22Rv1 (cell line): ENCODE measurements at regions not wholly inside any gene's neighbourhood (a gene's known extent, or its start where the extent isn't known, plus 50 kb on each side); places are given as distances from the start of the nearest gene placed in this dataset.

ENCODE experiments used
- H3K27ac ChIP-seq: fragments of 450-650 bp; 2 replicates; pipeline ENCODE4 v1.5.1; 2017
- ZFX ChIP-seq: fragments of 450-650 bp; IDR thresholded peaks from 2 replicates; pipeline ENCODE4 v1.6.1; 2017; ENCODE audit warnings: antibody characterized with exemption, borderline replicate concordance
- TF ChIP-seq, protein P1 (sequence below): fragments of 450-650 bp; IDR thresholded peaks from 2 replicates; pipeline ENCODE4 v1.5.1; 2017; ENCODE audit warnings: mild to moderate bottlenecking

DNA sequence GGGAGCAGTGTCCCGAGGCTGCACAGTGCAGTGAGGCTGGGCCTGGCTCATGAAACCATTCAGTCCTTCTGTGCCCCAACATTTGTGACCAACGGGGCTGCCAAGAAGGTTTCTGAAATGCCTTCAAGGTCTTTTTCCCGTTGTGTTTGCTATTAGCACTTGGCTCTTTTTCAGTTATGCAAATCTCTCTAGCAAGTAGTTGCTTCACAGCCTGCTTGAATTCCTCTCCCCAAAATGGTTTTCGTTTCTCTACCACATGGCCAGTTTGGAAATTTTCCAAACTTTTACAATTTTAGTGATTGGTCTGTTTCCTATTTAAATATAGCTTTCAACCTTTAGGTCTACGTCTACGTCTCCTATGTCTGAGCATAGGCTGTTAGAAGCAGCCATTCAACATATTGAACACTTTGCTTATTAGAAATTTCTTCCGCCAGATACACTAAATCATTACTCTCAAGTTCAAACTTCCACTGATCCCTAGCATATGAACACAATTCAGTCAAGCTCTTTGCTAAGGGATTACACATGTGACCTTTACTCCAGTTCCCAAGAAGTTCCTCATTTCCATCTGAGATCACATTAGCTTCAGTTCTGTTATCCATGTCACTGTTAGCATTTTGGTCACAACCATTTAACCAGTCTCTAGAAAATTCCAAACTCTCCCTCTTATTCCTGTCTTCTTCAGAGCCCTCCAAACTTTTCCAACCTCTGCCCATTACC is 901.8 kb downstream of the GLUD2 start:
- H3K27ac ChIP-seq = no peak overlapping the region
- TF ChIP-seq ZFX = no peak
- TF ChIP-seq, protein P1, sequence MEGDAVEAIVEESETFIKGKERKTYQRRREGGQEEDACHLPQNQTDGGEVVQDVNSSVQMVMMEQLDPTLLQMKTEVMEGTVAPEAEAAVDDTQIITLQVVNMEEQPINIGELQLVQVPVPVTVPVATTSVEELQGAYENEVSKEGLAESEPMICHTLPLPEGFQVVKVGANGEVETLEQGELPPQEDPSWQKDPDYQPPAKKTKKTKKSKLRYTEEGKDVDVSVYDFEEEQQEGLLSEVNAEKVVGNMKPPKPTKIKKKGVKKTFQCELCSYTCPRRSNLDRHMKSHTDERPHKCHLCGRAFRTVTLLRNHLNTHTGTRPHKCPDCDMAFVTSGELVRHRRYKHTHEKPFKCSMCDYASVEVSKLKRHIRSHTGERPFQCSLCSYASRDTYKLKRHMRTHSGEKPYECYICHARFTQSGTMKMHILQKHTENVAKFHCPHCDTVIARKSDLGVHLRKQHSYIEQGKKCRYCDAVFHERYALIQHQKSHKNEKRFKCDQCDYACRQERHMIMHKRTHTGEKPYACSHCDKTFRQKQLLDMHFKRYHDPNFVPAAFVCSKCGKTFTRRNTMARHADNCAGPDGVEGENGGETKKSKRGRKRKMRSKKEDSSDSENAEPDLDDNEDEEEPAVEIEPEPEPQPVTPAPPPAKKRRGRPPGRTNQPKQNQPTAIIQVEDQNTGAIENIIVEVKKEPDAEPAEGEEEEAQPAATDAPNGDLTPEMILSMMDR = no peak

DNA sequence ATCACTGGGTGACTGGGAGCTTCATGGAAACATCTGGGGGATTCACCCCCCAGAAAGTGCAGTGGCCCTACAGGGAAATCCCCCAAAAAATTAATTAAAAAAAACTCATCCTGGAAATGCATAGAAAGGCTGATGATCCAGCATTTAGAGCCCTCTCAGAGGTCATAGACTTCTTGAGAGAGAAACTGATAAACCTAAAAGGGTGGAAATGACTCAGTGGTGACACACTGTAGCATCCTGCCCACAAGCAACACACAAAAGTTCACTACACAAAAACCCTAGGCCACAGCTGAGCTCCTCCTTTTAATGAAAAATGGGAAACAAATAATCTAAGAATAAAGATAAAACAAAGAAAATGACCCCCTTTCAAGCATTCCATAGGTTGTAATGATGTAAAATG is 911.5 kb downstream of the GLUD2 start:
- TF ChIP-seq, protein P1 = no peak
- TF ChIP-seq ZFX = no peak
- H3K27ac ChIP-seq = no peak overlapping the region

DNA sequence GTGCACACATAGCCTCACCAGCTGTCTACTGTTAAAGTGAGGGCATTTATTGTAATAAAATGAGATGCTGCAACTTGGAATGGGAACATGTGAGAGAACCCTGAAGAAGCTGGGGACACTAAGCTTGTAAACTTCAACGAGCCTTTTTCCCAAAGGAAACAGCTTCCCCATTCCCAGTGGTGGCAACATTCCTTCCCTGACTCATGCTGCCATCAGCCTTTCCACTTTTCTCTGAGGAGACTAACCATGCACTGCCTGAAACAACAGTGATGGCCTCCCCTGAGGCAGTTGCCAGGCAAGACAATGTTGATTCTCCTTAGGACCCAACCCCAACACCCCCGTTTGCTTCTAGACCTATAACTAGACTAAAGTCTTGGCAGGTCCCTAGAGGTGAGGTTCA is 928.3 kb downstream of the GLUD2 start:
- TF ChIP-seq, protein P1 = no peak
- TF ChIP-seq ZFX = no peak
- H3K27ac ChIP-seq = no peak overlapping the region

DNA sequence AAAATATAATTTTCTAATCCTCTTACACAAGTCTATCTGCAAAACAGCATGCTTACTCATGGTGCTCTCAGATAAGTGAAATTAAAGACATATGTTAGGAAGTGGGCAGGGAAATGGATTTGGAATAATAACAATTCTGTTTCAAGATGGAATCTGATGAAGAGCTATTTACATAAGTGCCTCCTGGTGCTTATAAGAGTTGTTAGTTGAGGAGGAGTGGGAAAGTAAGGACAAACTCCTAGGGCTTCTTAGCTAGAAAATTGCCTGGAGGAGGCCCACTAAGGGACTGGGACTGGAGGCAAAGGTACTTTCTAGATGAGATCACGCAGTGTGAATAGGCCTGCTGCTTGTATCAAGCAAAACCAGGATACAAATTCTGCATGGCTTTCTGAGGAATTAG is 939.8 kb downstream of the GLUD2 start:
- TF ChIP-seq ZFX = no peak
- TF ChIP-seq, protein P1 = no peak

DNA sequence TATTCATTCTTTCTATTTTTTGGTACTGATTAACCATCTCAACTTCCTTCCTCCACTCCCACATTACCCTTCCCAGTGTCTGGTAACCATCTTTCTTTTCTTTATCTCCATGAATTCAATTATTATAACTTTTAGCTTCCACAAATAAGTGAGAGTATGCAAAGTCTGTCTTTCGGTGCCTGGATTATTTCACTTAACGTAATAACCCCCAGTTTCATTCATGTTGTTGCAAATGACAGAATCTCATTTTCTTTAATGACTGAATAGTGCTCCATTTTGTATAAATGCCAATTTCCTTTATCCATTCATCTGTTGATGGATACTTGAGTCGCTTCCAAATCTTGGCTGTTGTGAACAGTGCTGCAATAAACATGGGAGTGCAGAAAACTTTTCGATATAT is 940.4 kb downstream of the GLUD2 start:
- H3K27ac ChIP-seq = no peak overlapping the region
- TF ChIP-seq, protein P1 = no peak
- TF ChIP-seq ZFX = no peak

More for the DNA sequence above, 939.8 kb downstream of the GLUD2 start:
- no peak overlapping the region for H3K27ac ChIP-seq

DNA sequence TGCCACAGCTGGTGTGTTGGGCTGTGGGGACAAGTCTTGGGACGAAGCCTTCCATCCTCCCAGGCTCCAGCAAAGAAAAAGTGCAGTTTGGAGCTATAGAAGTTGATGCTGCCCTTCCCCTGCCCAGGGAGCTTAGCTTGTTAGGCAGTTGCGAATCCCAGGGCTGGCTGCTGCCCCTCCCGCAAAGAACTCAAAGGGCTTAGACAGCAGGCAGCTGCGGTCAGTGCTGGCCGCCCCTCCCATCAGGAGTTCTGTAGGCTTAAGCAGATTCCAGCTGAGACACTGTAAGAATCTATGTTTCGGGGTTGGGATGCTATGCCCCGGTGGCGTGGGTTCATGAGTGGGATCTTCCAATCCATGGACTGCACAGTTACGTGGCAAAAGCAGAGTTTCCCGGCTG is 956.7 kb downstream of the GLUD2 start:
- no peak for TF ChIP-seq ZFX
- TF ChIP-seq, protein P1 = no peak

DNA sequence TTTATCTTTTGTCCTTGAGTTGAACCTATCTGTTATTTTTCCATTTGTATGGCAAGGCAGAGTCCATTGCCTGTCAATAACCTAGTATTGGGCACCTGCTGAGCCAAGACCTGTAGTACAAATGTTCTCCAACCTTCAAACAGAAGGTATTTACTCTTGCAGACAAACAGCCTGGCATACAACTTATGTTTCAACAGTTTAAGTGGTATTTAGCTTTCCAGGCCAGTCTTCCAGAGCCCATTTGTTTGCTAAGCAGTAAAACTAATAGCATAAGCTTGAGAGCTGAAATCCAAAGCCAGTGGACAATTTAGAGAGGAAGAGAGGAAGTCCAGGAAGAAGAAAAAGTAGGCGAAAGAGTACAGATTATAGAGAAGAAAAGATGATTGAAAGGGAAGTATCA is 979.3 kb downstream of the GLUD2 start:
- TF ChIP-seq ZFX = no peak
- TF ChIP-seq, protein P1 = no peak
- H3K27ac ChIP-seq = no peak overlapping the region

More for the DNA sequence above, 956.7 kb downstream of the GLUD2 start:
- H3K27ac ChIP-seq = no peak overlapping the region
